ENCODE measurements at regions not wholly inside any gene's neighbourhood (a gene's known extent, or its start where the extent isn't known, plus 50 kb on each side); places are given as distances from the start of the nearest gene placed in this dataset.

- ATAC-seq (no peak), DNase-seq (ENCODE audit: low read depth, low spot score) (no peak)
- no peak overlapping the region for H3K9ac ChIP-seq (ENCODE audit: low read length)
- H3K36me3 ChIP-seq (ENCODE audit: control insufficient read depth in 1 of 2, insufficient read depth in 2 of 2, low read length in 2 of 2), result no peaks in the 10 kb centered on the region
- BruUV-seq (replicated peaks), result no TSS peak
- H3K27me3 ChIP-seq (ENCODE audit: insufficient read depth, low read length), result no peaks in the 10 kb centered on the region
- RAD21 ChIA-PET (ENCODE audit: low non-redundant PET in 1 of 2, low total read pairs in 2 of 2, uncharacterized antibody in 2 of 2, unreplicated experiment in 2 of 2), result no interaction called here
- intact Hi-C loops (cut with micrococcal nuclease), result no loop called here
- H4K20me1 ChIP-seq (ENCODE audit: insufficient read depth), result no peaks in the 10 kb centered on the region
- H3K4me1 ChIP-seq (ENCODE audit: control insufficient read depth in 1 of 2, insufficient read depth in 2 of 2, low read length in 2 of 2), result no peaks in the 10 kb centered on the region
- CTCF ChIA-PET, result no interaction called here
- peaks cover 15 to 24% of the 10 kb centered on the region in 2 experiments; a peak in 3 of 4 replicates for H3K9me3 ChIP-seq (ENCODE audit: control insufficient read depth in 1 of 2, insufficient read depth in 1 of 2, low read depth in 1 of 2, low read length in 2 of 2)
- H3K79me2 ChIP-seq (ENCODE audit: insufficient read depth, low read length), result no peaks in the 10 kb centered on the region
- H3K9me2 ChIP-seq (ENCODE audit: insufficient read depth), result no peaks in the 10 kb centered on the region
- POLR2A ChIA-PET, result no interaction called here
- no peak overlapping the region for H3K4me2 ChIP-seq (ENCODE audit: low read length)
- no peak overlapping the region for H3K27ac ChIP-seq (ENCODE audit: low read depth, low read length)
- TF ChIP-seq ZNF274 (IDR thresholded peaks at IDR 0.05; ENCODE audit: low read depth, low read length) (no peak), POLR2A (IDR thresholded peaks at IDR 0.05; ENCODE audit: borderline replicate concordance, extremely low read depth, insufficient read depth, insufficient read length) (no peak), ZFX (IDR thresholded peaks at IDR 0.05) (no peak), TCF7L2 (IDR thresholded peaks at IDR 0.05; ENCODE audit: borderline replicate concordance, extremely low read depth, insufficient read depth, insufficient read length) (no peak), ELF1 (IDR thresholded peaks at IDR 0.05; ENCODE audit: borderline replicate concordance, low read depth) (no peak), SP1 (IDR thresholded peaks at IDR 0.05; ENCODE audit: low read depth) (no peak), EZH2phosphoT487 (IDR thresholded peaks at IDR 0.05; ENCODE audit: borderline replicate concordance) (no peak), SRF (IDR thresholded peaks at IDR 0.05; ENCODE audit: low read depth) (no peak), POLR2AphosphoS5 (IDR thresholded peaks at IDR 0.05; ENCODE audit: low read depth, low read length) (no peak), RAD21 (IDR thresholded peaks at IDR 0.05; ENCODE audit: low read depth) (no peak), CEBPB (IDR thresholded peaks at IDR 0.05; ENCODE audit: low read depth) (no peak), SIN3A (IDR thresholded peaks at IDR 0.05; ENCODE audit: low read depth) (no peak), MAX (IDR thresholded peaks at IDR 0.05) (no peak)
- H2AFZ ChIP-seq (ENCODE audit: low read depth, low read length, poor library complexity, severe bottlenecking), result no peak overlapping the region
- H3K4me3 ChIP-seq (replicated peaks in 1 of 2; ENCODE audit: low read depth in 1 of 2, low read length in 2 of 2), result no peak overlapping the region
Measured at GRCh38 chr17:54727624-54728023, 173.0 kb upstream of the TOM1L1 start.

GRCh38 chr17:54736573-54736972 is 164.1 kb upstream of the TOM1L1 start:
- Histone ChIP-seq H3K9me3 (ENCODE audit: control insufficient read depth in 1 of 2, insufficient read depth in 1 of 2, low read depth in 1 of 2, low read length in 2 of 2) (no peaks in the 10 kb centered on the region; a peak in 1 of 4 replicates), H2AFZ (ENCODE audit: low read depth, low read length, poor library complexity, severe bottlenecking) (no peak overlapping the region), H3K4me2 (ENCODE audit: low read length) (no peak overlapping the region), H4K20me1 (ENCODE audit: insufficient read depth) (no peaks in the 10 kb centered on the region), H3K9ac (ENCODE audit: low read length) (no peak overlapping the region), H3K27ac (ENCODE audit: low read depth, low read length) (no peak overlapping the region), H3K79me2 (ENCODE audit: insufficient read depth, low read length) (no peaks in the 10 kb centered on the region), H3K4me1 (ENCODE audit: control insufficient read depth in 1 of 2, insufficient read depth in 2 of 2, low read length in 2 of 2) (no peaks in the 10 kb centered on the region), H3K27me3 (ENCODE audit: insufficient read depth, low read length) (no peaks in the 10 kb centered on the region), H3K9me2 (ENCODE audit: insufficient read depth) (no peaks in the 10 kb centered on the region), H3K4me3 (replicated peaks in 1 of 2; ENCODE audit: low read depth in 1 of 2, low read length in 2 of 2) (no peak overlapping the region), H3K36me3 (ENCODE audit: control insufficient read depth in 1 of 2, insufficient read depth in 2 of 2, low read length in 2 of 2) (no peaks in the 10 kb centered on the region)
- ChIA-PET CTCF (no interaction called here), POLR2A (no interaction called here), RAD21 (ENCODE audit: low non-redundant PET in 1 of 2, low total read pairs in 2 of 2, uncharacterized antibody in 2 of 2, unreplicated experiment in 2 of 2) (no interaction called here)
- DNase-seq (ENCODE audit: low read depth, low spot score) (no peak), ATAC-seq (no peak)
- no TSS peak for BruUV-seq (replicated peaks)
- intact Hi-C loops (cut with micrococcal nuclease), result no loop called here
- no peak for TF ChIP-seq TCF7L2 (IDR thresholded peaks at IDR 0.05; ENCODE audit: borderline replicate concordance, extremely low read depth, insufficient read depth, insufficient read length)
- TF ChIP-seq RAD21 (IDR thresholded peaks at IDR 0.05; ENCODE audit: low read depth), result no peak
- no peak for TF ChIP-seq ELF1 (IDR thresholded peaks at IDR 0.05; ENCODE audit: borderline replicate concordance, low read depth)
- TF ChIP-seq YY1 (IDR thresholded peaks at IDR 0.05; ENCODE audit: extremely low read depth, insufficient replicate concordance, low read depth, low read length), result no peak
- TF ChIP-seq FOSL1 (IDR thresholded peaks at IDR 0.05; ENCODE audit: low read depth), result no peak
- TF ChIP-seq MAX (IDR thresholded peaks at IDR 0.05), result no peak
- no peak for TF ChIP-seq ZBTB33 (IDR thresholded peaks at IDR 0.05; ENCODE audit: extremely low read depth, insufficient replicate concordance, low read length)
- TF ChIP-seq CEBPB (IDR thresholded peaks at IDR 0.05; ENCODE audit: low read depth), result no peak
- no peak for TF ChIP-seq CTCF (IDR thresholded peaks at IDR 0.05 in 2 of 3, conservative IDR thresholded peaks at IDR 0.05 in 1 of 3; ENCODE audit: borderline replicate concordance in 1 of 3, insufficient read depth in 1 of 3, low read depth in 2 of 3, low read length in 2 of 3)
- no peak for TF ChIP-seq ZFX (IDR thresholded peaks at IDR 0.05)
